Upper lobe of right lung (tissue), 1 donor: ENCODE measurements at regions not wholly inside any gene's neighbourhood (a gene's known extent, or its start where the extent isn't known, plus 50 kb on each side); places are given as distances from the start of the nearest gene placed in this dataset.

Experiments used
- ATAC-seq: fragments of 200-7000 bp; cut with Tn5 transposase; one replicate; pipeline ENCODE4 v1.9.1; 2020; ENCODE audit warnings: mild to moderate bottlenecking, moderate library complexity
- DNase-seq: peaks from one replicate; pipeline ENCODE4 v3.0.0-alpha.2; 2020
- H3K27ac ChIP-seq: fragments of 200-600 bp; one replicate; pipeline ENCODE4 v1.8.0; 2022
- H3K27me3 ChIP-seq: fragments of 200-600 bp; one replicate; pipeline ENCODE4 v1.8.0; 2022; ENCODE audit warnings: mild to moderate bottlenecking
- H3K36me3 ChIP-seq: fragments of 200-600 bp; one replicate; pipeline ENCODE4 v1.8.0; 2022
- H3K4me1 ChIP-seq: fragments of 200-600 bp; one replicate; pipeline ENCODE4 v1.8.0; 2022
- H3K4me3 ChIP-seq: fragments of 200-600 bp; one replicate; pipeline ENCODE4 v1.8.0; 2022; ENCODE audit warnings: mild to moderate bottlenecking
- H3K9me3 ChIP-seq: fragments of 200-600 bp; one replicate; pipeline ENCODE4 v1.8.0; 2022
- CTCF ChIP-seq: fragments of 200-600 bp; IDR thresholded peaks from one replicate; pipeline ENCODE4 v1.8.0; 2022; ENCODE audit warnings: antibody characterized with exemption
- intact Hi-C: fragments of 100-400 bp; cut with DNase I; formaldehyde crosslinking; loops from one replicate; pipeline ENCODE4 v1.11.0; 2022
- donor health status: DM: no; HTN: yes; CAD: no; lungs with severe emphysema.

GRCh38 chr5:82601077-82601476 lies 322.9 kb upstream of the RPS23 start:
- no peak overlapping the region for H3K4me3 ChIP-seq
- no peaks in the 10 kb centered on the region for H3K4me1 ChIP-seq
- no peak for ATAC-seq
- no peak overlapping the region for H3K27ac ChIP-seq
- TF ChIP-seq CTCF: no peak
- no peaks in the 10 kb centered on the region for H3K36me3 ChIP-seq
- intact Hi-C loops: no loop called here
- no peaks in the 10 kb centered on the region for H3K9me3 ChIP-seq
- DNase-seq: no peak
- no peaks in the 10 kb centered on the region for H3K27me3 ChIP-seq

GRCh38 chr5:82599692-82600091 lies 321.5 kb upstream of the RPS23 start:
- Histone ChIP-seq H3K27ac (no peak overlapping the region), H3K4me3 (no peak overlapping the region), H3K9me3 (no peaks in the 10 kb centered on the region), H3K36me3 (no peaks in the 10 kb centered on the region), H3K4me1 (no peaks in the 10 kb centered on the region), H3K27me3 (no peaks in the 10 kb centered on the region)
- TF ChIP-seq CTCF: no peak
- ATAC-seq (no peak), DNase-seq (no peak)
- intact Hi-C loops: no loop called here

GRCh38 chr5:82599030-82599429 lies 320.9 kb upstream of the RPS23 start:
- no peak for DNase-seq
- no peaks in the 10 kb centered on the region for H3K36me3 ChIP-seq
- H3K27ac ChIP-seq: no peak overlapping the region
- TF ChIP-seq CTCF: no peak
- no peaks in the 10 kb centered on the region for H3K9me3 ChIP-seq
- no peak overlapping the region for H3K4me3 ChIP-seq
- no peaks in the 10 kb centered on the region for H3K4me1 ChIP-seq
- ATAC-seq: no peak
- no peaks in the 10 kb centered on the region for H3K27me3 ChIP-seq
- intact Hi-C loops: no loop called here

GRCh38 chr5:82597437-82597836 lies 319.3 kb upstream of the RPS23 start:
- no peak for DNase-seq
- no peaks in the 10 kb centered on the region for H3K4me1 ChIP-seq
- no peak for TF ChIP-seq CTCF
- H3K4me3 ChIP-seq: no peak overlapping the region
- ATAC-seq: peak; percentile 42
- H3K27me3 ChIP-seq: no peaks in the 10 kb centered on the region
- intact Hi-C loops: no loop called here
- H3K27ac ChIP-seq: no peak overlapping the region
- H3K9me3 ChIP-seq: no peaks in the 10 kb centered on the region
- no peaks in the 10 kb centered on the region for H3K36me3 ChIP-seq

GRCh38 chr5:82596451-82596850 lies 318.3 kb upstream of the RPS23 start:
- no peak for ATAC-seq
- no peaks in the 10 kb centered on the region for H3K36me3 ChIP-seq
- intact Hi-C loops: no loop called here
- no peak for TF ChIP-seq CTCF
- no peak overlapping the region for H3K4me3 ChIP-seq
- H3K27me3 ChIP-seq: no peaks in the 10 kb centered on the region
- H3K9me3 ChIP-seq: no peaks in the 10 kb centered on the region
- no peaks in the 10 kb centered on the region for H3K4me1 ChIP-seq
- no peak overlapping the region for H3K27ac ChIP-seq
- DNase-seq: no peak

- Histone ChIP-seq H3K9me3 (no peaks in the 10 kb centered on the region), H3K27me3 (no peaks in the 10 kb centered on the region), H3K27ac (no peak overlapping the region), H3K36me3 (no peaks in the 10 kb centered on the region), H3K4me3 (no peak overlapping the region), H3K4me1 (no peaks in the 10 kb centered on the region)
- intact Hi-C loops: no loop called here
- no peak for TF ChIP-seq CTCF
- DNase-seq: no peak
- ATAC-seq: no peak
These were observed 317.0 kb upstream of the RPS23 start for GRCh38 chr5:82595113-82595512.
